22Rv1 (cell line): ENCODE measurements at regions not wholly inside any gene's neighbourhood (a gene's known extent, or its start where the extent isn't known, plus 50 kb on each side); places are given as distances from the start of the nearest gene placed in this dataset.

Experiments used
- ZFX ChIP-seq: fragments of 450-650 bp; IDR thresholded peaks from 2 replicates; pipeline ENCODE4 v1.6.1; 2017; ENCODE audit warnings: antibody characterized with exemption, borderline replicate concordance
- TF ChIP-seq, protein P1 (sequence below): fragments of 450-650 bp; IDR thresholded peaks from 2 replicates; pipeline ENCODE4 v1.5.1; 2017; ENCODE audit warnings: mild to moderate bottlenecking

DNA sequence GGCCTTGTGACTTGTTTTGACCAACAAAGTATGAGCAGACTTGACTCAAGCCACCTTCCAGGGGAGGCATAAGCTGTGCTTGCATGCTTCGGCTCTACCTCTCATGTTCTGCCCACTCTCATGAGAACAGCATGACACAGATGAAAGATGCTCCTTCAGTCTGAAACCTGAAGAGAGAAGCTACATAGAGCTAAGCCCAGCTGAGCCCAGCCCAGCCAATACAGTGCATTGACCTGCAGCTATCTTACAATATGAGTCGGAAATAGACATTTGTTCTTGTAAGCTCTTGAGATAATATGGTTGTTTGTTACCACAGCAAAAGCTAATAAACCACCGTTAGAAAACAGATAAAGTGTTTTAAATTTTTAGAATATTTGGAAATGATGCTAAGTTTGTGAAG lies 426.7 kb upstream of the PKDCC start:
- TF ChIP-seq, protein P1, sequence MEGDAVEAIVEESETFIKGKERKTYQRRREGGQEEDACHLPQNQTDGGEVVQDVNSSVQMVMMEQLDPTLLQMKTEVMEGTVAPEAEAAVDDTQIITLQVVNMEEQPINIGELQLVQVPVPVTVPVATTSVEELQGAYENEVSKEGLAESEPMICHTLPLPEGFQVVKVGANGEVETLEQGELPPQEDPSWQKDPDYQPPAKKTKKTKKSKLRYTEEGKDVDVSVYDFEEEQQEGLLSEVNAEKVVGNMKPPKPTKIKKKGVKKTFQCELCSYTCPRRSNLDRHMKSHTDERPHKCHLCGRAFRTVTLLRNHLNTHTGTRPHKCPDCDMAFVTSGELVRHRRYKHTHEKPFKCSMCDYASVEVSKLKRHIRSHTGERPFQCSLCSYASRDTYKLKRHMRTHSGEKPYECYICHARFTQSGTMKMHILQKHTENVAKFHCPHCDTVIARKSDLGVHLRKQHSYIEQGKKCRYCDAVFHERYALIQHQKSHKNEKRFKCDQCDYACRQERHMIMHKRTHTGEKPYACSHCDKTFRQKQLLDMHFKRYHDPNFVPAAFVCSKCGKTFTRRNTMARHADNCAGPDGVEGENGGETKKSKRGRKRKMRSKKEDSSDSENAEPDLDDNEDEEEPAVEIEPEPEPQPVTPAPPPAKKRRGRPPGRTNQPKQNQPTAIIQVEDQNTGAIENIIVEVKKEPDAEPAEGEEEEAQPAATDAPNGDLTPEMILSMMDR, result no peak
- no peak for TF ChIP-seq ZFX
